GM18909 (cell line): ENCODE measurements at regions not wholly inside any gene's neighbourhood (a gene's known extent, or its start where the extent isn't known, plus 50 kb on each side); places are given as distances from the start of the nearest gene placed in this dataset.

Experiments
- ATAC-seq: cut with Tn5 transposase; IDR thresholded peaks from one replicate; pipeline ENCODE4 v1.9.1; 2021; ENCODE audit warnings: mild to moderate bottlenecking; ENCODE audit not compliant: unreplicated experiment, poor library complexity

- ATAC-seq: no peak
These were observed 161.3 kb upstream of the LPP start for GRCh38 chr3:187992609-187993008.

- no peak for ATAC-seq
These were observed 159.5 kb upstream of the LPP start for GRCh38 chr3:187994221-187995042.

- ATAC-seq: no peak
These were observed 158.9 kb upstream of the LPP start for GRCh38 chr3:187995043-187995400.

GRCh38 chr3:187995667-187996066, 158.3 kb upstream of the LPP start:
- no peak for ATAC-seq

GRCh38 chr3:187996609-187997008, 157.3 kb upstream of the LPP start:
- no peak for ATAC-seq

- ATAC-seq: no peak
These were observed 156.5 kb upstream of the LPP start for GRCh38 chr3:187997490-187997889.

- ATAC-seq: no peak
These were observed 155.9 kb upstream of the LPP start for GRCh38 chr3:187997946-187998561.

- no peak for ATAC-seq
These were observed 155.3 kb upstream of the LPP start for GRCh38 chr3:187998611-187999010.

GRCh38 chr3:187999821-188000220, 154.1 kb upstream of the LPP start:
- no peak for ATAC-seq

GRCh38 chr3:188000361-188000861, 153.5 kb upstream of the LPP start:
- no peak for ATAC-seq

GRCh38 chr3:188001093-188001492, 152.9 kb upstream of the LPP start:
- no peak for ATAC-seq

- no peak for ATAC-seq
These were observed 152.0 kb upstream of the LPP start for GRCh38 chr3:188001926-188002325.

- no peak for ATAC-seq
These were observed 151.3 kb upstream of the LPP start for GRCh38 chr3:188002626-188003138.

- ATAC-seq: no peak
These were observed 150.5 kb upstream of the LPP start for GRCh38 chr3:188003188-188004171.

GRCh38 chr3:188006726-188007393, 147.1 kb upstream of the LPP start:
- no peak for ATAC-seq

- no peak for ATAC-seq
These were observed 146.1 kb upstream of the LPP start for GRCh38 chr3:188007897-188008296.

GRCh38 chr3:188008582-188009213, 145.3 kb upstream of the LPP start:
- no peak for ATAC-seq

GRCh38 chr3:188010478-188010877, 143.5 kb upstream of the LPP start:
- no peak for ATAC-seq

GRCh38 chr3:188019727-188020126, 134.2 kb upstream of the LPP start:
- no peak for ATAC-seq
